Hematopoietic multipotent progenitor cell treated with erythropoietin and hydrocortisone succinate and interleukin-3 and kit ligand, for 4 days (in vitro differentiated cells): ENCODE measurements at regions not wholly inside any gene's neighbourhood (a gene's known extent, or its start where the extent isn't known, plus 50 kb on each side); places are given as distances from the start of the nearest gene placed in this dataset.
"Not testable (repeated sequence)": the region's sequence is repeated elsewhere in the genome, so short reads cannot be mapped to it uniquely, and the experiment has no call there.

ENCODE experiments used
- DNase-seq: peaks from one replicate; pipeline ENCODE4 v3.0.0-alpha.2; 2015

DNA sequence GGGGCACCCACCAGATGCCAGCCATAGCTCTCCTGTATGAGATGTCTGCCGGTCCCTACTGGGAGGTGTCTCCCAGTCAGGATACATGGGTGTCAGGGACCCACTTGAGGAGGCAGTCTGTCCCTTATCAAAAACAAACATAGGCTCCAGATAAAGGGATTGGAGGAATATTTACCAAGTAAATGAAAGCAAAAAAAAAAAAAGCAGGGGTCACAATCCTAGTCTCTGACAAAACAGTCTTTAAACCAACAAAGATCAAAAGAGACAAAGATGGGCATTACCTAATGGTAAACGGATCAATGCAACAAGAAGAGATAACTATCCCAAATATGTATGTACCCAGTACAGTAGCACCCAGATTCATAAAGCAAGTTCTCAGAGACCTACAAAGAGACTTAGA is 640.0 kb upstream of the LRRTM4 start:
- DNase-seq = no peak

DNA sequence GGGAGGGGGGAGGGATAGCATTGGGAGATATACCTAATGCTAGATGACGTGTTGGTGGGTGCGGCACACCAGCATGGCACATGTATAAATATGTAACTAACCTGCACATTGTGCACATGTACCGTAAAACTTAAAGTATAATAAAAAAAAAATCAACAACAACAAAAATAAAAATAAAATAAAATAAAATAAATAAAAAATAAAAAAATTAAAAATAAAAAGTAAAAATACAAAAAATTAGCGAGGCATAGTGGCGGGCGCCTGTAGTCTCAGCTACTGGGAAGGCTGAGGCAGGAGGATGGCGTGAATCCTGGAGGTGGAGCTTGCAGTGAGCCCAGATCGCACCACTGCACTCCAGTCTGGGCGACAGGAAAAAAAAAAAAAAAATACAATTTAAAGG is 650.0 kb upstream of the LRRTM4 start:
- not testable (repeated sequence) for DNase-seq

DNA sequence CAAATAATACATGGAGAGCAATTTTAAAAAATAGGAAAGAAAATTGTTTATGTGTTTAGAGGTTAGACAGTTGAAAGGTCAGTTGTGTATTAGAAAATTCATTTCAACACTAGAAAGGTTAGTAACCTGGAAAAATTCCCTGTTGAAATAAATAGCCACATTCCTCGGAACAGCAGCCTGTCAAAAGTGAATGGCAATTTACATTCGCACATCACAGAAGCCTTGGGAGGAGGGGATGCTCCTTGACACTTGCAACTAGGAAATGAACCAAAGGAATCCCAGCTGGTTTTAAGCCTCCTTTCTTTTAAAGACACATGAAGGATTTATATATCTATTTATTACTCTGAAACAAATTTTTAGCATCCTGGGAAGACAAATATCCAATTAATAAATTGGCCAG is 653.5 kb upstream of the LRRTM4 start:
- DNase-seq = no peak

DNA sequence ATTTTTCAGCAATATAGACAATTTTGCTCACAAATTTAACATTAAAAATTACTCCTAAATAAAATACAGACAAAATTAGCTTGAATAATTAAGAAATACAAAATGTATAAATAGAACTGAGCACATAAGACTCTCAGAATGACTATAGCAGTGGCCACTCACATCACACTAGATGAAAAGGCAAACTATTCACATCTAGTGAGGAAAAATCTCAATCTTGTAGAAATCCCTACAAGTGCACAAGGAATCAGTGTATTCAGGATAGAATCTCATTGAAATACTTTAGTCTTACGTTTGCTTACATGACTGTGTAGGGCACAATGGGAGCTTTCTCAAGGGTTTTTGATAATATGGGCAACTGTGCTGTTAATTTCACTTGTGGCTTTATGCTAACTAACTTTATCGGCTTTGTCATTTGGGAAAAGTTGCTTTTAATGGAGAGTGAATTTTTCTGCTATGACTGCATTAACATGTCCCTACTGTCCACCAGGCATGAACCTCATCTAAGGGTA is 678.9 kb upstream of the LRRTM4 start:
- no peak for DNase-seq

DNA sequence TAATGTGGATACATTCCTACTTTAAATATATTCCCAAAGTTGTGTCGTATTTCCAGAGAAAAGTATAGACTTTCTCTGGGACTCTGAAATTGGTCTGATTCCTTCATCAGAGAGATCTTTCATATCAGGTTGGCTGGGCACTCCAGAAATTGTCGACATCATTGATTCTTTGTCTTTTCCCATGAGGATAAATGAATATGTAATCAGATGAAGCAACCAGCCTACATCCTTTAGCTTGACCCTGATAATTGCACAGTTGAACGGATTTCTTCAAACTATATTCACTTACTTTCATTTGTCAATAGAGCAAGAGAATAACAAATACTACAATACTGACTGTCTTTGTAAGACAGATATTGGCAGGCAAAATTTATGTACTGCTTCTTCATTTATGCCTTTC is 680.2 kb upstream of the LRRTM4 start:
- DNase-seq = no peak

DNA sequence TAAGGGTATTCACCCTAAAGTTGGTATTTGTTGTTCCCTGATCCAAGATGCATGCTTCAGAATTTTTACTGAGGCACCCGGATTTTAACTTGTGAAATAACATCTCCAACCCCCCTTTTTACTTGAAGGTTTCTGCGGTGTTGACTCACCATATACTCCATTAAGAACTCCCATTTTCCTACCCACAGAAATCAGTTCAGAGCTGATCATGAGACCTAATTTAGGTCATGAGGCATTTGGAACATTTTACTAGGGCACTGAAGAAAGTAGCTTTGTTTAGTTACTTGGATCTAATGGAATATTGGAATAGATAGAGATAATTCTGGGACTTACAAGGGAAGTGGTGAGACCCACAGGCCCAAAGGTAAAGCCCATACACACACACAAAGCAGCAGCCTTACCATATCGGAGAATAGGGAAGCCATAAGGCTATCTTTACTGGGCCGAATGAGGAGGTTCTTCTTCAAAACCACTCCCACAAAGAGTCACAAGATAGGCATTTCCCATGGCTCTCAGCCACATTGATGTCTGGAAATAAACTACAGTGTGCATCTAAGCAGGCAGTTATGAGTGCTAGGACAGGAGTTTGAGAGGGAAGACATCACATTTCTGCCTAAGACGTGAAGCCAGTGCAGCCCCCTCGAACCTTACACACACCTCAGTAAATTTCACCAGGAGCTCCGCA is 681.0 kb upstream of the LRRTM4 start:
- DNase-seq = no peak

DNA sequence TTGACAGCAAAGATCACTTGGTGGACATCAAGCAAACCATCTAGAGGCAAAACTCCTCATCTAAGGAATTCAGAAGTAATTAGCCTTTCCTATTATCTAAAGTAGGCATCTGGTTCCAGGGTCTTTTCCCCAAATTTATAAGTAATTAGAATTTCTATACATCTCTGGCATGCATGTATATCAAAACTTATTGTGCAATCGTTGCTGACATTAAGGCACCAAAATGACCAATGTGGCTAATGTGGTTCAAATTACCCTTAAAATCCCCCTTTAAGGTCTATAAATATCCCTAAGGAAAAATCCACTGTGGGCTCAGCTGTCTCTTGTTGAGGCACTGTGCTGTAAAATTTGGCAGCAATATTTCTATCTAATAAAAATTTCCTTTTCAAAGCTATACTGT is 695.9 kb upstream of the LRRTM4 start:
- DNase-seq = no peak

DNA sequence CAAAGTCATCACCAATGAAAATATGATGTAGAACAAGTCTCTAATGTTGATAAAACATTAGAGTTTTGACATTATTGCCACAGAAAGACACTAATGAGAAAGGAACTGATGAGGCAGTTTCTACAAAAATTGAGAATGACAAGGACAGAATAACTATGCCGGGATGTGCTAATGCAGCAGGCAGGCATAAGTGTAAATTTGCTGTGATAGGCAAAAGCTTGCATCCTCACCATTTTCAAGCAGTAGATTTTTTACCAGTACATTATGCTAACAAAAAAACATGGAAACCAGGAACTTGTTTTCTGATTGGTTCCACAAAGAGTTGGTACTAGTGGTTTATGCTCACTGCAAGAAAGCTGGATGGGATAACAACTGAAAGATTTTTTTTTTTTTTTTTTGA is 715.5 kb upstream of the LRRTM4 start:
- no peak for DNase-seq

DNA sequence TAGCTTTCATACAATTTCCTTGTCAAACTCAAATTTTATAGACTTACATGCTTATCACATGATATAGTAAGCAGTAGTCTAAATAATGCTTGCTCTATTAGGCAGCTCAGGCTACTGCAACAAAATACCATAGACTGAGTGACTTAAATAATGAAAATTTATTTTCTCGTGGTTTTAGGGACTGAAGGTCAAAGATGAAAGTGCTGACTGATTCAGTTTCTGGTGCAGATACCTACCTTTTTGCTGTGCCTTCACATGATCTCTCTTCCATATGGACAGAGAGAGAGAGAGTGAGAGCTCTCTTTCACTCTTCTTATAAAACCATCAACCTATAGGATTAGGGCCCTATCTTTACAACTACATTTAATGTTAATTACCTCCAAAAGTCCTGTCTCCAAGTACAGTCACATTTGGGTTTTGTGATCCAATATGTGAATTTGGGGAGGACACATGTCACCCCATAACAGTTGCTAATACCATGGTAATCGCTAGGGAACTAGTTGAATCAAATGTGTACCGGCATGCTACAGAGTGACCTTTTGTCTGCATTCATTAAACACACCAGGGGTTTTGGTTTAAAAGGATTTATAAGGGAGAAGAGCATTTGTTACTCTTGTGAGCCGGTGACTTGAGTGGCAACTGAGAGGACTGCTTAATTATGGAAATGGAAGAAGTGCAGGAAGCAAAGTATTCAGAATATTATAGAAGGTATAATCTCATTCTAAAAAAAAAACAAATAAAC is 723.4 kb upstream of the LRRTM4 start:
- DNase-seq = no peak

DNA sequence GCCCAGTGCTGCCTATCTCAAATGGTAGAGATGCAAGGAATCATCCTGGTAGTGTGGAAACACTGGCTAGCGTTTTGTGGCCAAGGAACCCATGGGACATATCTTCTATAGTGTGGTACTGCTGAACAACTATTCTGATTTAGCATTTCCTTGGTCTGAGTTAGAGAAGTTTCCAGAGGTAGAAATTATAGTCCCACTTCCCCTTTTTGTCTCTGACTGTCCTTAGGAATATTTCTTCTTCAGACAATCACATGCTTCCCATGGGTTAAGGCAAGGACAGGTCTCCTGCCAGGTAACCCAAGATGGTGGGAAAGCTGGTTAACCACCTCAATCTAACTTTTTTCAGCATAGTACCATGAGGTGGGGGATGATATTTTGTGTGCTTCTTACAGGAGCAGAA is 729.5 kb upstream of the LRRTM4 start:
- DNase-seq = no peak

DNA sequence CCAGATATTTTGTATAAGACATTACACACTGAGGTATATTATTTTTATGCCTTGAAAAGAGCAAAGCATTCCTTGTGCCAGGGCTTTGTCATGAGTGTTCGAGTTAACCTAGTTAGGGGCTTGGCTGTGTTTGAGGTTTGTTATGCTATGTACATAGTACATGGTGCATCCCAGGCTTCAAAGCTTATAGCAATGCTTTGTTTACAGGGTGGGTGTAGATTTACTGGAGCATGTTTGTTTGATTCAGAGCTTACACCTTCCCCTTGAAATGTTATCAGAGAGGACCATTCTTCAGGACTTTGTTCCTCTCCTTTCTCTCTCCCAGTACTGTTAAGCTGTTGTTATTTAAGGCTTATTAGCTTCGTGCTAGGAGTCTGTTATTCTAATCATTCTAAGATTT is 738.7 kb upstream of the LRRTM4 start:
- no peak for DNase-seq

DNA sequence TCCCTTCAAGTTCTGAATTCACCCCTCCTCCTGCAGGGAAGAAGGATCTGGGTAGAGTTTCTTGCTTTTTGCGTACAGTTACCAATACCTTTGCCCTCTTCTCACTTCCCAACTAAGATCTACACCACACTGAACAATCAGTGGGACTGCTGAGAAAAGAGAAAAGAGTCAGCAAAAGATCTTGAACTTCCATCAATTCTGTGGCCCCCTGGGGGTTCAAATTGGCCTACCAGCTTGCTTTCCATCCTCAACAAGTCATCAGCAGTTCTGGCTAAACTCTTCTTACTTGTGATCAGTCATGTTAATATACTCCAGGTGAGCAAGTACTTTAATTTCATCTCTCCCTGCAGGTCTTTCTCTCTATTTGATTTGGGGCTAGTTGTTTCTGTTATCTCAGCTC is 739.3 kb upstream of the LRRTM4 start:
- DNase-seq = no peak

DNA sequence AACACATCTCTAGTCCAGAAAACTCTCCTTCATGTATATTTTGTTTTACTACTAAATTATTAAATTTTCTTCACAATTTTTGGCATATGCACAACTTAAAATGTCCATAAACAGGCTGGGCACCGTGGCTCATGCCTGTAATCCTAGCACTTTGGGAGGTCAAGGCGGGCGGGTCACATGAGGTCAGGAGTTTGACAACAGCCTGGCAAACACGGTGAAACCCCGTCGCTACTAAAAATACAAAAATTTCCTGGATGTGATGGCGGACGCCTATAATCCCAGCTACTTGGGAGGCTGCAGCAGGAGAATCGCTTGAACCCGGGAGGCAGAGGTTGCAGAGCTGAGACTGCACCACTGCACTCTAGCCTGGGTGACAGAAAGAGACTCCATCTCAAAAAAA is 739.9 kb upstream of the LRRTM4 start:
- DNase-seq = not testable (repeated sequence)

DNA sequence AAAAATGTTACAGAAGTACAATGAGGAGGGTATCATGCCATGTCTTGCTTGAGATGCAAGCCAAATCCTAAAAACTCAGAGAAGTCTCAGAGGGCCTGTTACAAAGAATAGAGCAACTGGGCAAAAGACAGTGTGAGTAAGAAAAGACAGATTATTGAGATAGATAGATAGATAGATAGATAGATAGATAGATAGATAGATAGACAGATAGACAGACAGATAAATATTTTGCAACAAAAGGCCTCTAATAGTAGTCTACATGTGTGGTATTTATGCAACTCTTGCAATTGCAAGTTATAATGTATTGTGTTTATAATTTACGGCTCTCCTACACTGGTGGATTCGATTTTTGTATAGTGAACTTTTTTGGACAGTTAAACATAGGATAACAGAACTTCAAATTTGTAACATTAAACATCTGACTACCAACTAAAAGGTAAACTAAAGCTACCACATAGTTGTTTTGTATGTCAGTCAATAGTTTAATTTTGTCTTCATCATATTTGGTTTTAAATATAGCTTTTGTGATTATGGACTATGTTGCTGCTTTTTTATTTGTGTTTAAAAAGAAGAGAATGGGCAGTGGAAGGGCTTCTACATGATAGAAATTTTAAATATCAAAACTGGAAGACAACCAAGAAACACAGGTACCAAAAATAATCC is 740.7 kb upstream of the LRRTM4 start:
- no peak for DNase-seq

DNA sequence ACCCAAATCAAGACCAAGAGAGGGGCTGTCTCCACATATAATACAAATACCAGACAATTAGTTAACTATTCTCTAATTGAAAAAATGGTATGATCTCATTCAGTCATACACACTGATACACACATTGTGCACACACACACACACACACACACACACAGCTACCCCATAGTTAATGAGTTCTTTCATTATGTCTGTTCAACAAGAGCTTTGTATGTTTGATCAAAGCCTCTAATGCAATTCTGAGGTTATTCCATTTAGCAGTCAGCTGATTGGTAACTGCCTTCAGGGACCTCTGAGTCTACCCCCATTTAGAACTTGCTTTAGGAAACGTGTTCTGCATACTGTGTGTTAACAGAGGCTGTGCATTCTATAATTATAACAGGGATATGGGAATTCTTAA is 741.4 kb upstream of the LRRTM4 start:
- no peak for DNase-seq

DNA sequence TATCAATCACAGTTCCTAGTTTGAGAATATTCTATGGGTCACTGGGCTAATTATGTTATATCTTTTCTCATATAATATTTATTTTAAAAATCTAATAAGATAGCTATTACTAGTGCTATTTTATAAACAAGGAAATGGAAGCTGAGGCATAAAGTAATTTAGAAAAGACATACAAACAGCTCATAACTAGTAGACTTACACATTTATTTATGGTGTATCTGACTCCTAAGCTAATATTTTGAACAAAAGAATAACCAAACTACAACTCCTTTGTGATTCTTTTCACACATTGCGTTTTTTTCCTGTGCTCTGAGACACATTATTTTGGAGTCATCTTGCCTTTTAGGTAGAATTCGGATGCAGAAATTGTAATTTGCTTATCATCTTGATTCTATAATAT is 742.0 kb upstream of the LRRTM4 start:
- DNase-seq = no peak

DNA sequence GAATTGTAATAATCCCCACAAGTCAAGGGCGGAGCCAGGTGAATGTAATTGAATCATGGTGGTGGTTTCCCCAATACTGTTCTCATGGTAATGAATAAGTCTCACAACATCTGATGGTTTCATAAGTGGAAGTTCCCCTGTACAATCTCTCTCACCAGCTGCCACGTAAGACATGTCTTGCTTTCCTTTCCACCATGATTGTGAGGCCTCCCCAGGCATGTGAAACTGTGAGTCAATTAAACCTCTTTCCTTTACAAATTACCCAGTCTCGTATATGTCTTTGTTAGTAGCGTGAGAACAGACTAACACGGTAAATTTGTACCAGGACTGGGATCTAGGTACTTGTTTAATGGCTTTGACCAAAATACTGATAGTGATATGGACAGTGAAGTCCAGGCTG is 744.3 kb upstream of the REG3G start:
- DNase-seq = no peak

DNA sequence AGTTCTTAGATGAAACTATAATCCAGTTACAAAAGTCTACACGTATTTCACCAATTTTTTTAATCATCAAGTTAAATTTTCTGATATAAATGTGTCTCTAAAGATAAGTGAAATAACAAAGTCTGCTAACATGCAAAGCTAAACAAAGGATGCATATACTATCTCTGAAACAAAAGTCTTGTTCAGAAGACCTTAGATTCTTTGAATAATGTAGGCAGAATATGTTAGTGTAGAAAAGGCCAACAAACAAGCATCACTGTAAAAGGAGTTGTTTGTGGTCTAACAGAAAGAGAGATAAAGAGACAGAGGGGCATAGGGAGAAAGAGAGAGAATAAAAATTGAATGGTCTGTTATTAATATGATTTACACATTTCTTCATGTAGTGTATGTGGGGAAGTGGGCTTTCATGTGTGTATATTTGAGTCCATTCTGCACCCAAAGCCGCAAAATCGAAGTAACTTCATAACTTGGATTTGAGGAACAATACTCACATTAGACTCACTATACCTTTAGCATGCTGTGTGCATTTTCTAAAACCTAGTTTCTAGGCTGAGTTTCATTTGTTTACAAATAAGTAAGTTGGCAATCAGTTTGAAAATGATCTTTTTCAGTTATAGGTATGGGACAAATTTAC is 734.8 kb upstream of the REG3G start:
- no peak for DNase-seq

DNA sequence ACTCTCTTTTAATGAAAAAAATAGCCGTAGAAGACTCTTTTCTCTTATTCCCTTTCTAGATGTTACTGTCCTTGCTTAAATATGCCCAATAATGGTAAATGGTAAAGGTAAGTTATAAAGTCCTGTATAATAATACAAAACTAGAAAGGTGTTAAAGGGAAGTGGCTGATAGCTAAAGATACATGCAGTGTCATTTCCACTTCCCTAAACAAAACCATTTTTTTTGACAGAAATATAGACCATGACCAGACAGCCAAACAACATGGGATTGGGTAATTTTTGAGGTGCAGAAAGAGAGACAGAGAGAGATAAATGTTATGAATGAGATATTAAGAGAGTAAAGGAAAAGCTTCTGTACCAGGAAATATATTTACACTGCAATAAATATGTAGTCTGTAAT is 731.7 kb upstream of the REG3G start:
- no peak for DNase-seq

DNA sequence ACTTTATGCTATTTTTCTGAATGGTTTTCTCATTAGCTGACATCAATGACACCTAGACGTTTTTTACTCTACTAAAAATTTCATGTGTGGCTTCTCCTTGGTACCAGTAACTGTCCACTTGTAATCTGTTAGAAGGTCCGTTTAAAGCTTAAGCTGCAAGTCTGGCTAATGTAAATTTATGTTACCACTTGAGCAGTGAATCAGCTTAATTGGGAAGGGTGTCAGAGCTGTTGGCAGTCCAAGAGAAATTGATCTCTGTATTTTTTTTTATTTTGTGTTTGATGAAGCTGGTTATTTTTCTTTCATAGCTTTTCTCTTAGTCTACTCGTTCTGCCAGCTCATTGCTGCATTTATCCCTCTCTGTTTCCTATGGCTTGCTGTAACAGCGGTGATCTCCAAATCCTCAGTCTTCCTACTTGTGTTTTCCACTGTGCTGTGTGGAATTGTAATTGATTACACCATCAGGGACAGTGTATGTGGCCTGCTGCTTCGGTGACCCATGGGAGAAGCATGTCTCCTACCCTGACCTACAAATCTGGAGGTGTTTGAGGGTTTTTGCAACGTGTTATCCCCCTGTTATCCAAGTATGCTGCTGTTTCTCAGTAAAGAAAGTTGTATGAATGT is 724.2 kb upstream of the REG3G start:
- no peak for DNase-seq

DNA sequence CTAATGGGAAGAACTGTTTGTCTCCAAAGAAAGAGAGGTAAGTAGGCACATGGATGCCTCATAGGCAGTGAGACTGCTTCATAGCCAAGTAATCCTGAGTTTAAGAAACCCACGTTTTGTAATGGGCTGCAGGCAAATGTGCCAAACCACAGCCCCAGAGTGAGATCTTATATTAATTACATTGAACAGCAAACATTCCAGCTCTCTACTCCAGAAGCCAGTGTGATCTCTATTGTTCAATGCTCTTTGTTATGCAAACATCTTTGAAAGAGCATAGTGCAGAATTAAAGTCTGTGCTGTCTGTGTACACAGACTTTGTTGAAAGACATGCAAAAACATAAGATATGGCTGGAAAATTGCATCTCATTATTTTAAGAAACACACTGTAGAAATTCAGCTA is 720.8 kb upstream of the REG3G start:
- DNase-seq = no peak

DNA sequence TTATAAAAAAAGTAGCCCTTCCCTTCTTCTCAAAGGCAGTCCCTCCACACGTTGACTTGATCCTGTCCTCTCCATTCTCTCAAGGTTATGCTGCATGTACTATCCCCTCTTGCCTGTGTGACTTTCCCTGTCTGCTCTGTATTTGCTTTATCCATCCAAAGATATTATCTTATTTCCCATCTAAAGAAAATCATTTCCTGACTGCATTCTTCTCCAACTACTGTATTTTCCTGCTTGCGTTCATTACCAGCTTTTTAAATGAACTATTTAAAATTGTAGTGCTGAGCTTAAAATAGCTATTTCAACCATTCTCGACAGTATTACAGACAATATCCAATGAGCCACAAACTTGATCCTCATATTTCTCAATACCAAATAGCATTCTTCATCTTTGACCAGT is 716.0 kb upstream of the REG3G start:
- no peak for DNase-seq

DNA sequence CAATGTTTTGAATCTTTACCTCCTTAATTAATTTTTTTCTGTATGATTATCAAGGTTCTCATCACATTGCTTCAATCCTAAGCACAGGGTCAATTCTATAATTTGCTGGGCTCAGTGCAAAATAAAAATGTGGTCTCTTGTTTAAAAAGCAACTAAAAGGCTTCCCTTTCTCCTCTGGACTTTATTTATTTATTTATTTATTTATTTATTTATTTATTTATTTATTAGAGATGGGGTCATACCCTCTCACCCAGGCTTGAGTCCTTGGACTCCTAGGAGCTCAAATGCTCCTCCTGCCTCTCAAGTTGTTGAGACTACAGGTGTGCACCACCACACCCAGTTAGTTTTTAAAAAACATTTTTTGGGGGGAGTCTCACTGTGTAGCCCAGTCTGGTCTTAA is 710.1 kb upstream of the REG3G start:
- DNase-seq = no peak
